MM.1S (cell line): ENCODE measurements at regions not wholly inside any gene's neighbourhood (a gene's known extent, or its start where the extent isn't known, plus 50 kb on each side); places are given as distances from the start of the nearest gene placed in this dataset.

Source experiments
- CTCF ChIP-seq: fragments of 300-600 bp; sonication (generic); IDR thresholded peaks from 2 replicates; pipeline ENCODE4 v1.5.1; 2016; ENCODE audit warnings: antibody characterized with exemption, low read length, mixed read lengths
- EZH2 ChIP-seq: fragments of 300-600 bp; sonication (generic); optimal IDR thresholded peaks from 2 replicates; pipeline ENCODE3; 2017; ENCODE audit warnings: low read depth, mild to moderate bottlenecking, antibody characterized with exemption, low read length, mixed read lengths

GRCh38 chr4:18749391-18749790 lies 727.8 kb upstream of the LCORL start:
- no peak for TF ChIP-seq CTCF
- no peak for TF ChIP-seq EZH2
